Keratinocyte (primary cell): ENCODE measurements at regions not wholly inside any gene's neighbourhood (a gene's known extent, or its start where the extent isn't known, plus 50 kb on each side); places are given as distances from the start of the nearest gene placed in this dataset.

Source experiments
- DNase-seq: peaks from one replicate; pipeline ENCODE4 v3.0.0-alpha.2; 2011; ENCODE audit warnings: low read depth, missing footprints, low spot score
- FAIRE-seq: peaks from 2 replicates; lab custom pipeline; 2011; peaks lifted over from hg19 to GRCh38; lab: Jason Lieb, UNC
- H2AFZ ChIP-seq: 2 replicates; pipeline ENCODE4 v1.6.0; 2012; ENCODE audit warnings: low read length, control low read depth, inconsistent platforms; ENCODE audit not compliant: control insufficient read depth
- H3K27ac ChIP-seq: 2 replicates; pipeline ENCODE4 v1.5.1; 2011; ENCODE audit warnings: low read length; ENCODE audit not compliant: control insufficient read depth, insufficient read depth
- H3K27me3 ChIP-seq: 3 replicates; pipeline ENCODE4 v1.6.0; 2011; ENCODE audit warnings: low read length; ENCODE audit not compliant: control insufficient read depth, insufficient read depth; ENCODE audit errors: extremely low read depth
- H3K36me3 ChIP-seq, 2 experiments: 2 replicates in 1 of 2; 3 replicates in 1 of 2; pipeline ENCODE4 v1.5.1; 2011; ENCODE audit warnings: low read length in 2 of 2, mild to moderate bottlenecking in 1 of 2; ENCODE audit not compliant: control insufficient read depth in 2 of 2, insufficient read depth in 2 of 2; ENCODE audit errors: extremely low read depth in 1 of 2
- H3K4me1 ChIP-seq: 3 replicates; pipeline ENCODE4 v1.5.1; 2011; ENCODE audit warnings: low read length; ENCODE audit not compliant: control insufficient read depth, insufficient read depth; ENCODE audit errors: extremely low read depth
- H3K4me2 ChIP-seq: 3 replicates; pipeline ENCODE4 v1.6.0; 2011; ENCODE audit warnings: low read depth, low read length; ENCODE audit not compliant: control insufficient read depth, insufficient read depth; ENCODE audit errors: extremely low read depth
- H3K4me3 ChIP-seq, 3 experiments: fragments of 200-600 bp in 1 of 3; sonication (generic) in 1 of 3; 2 replicates in 2 of 3; 3 replicates in 1 of 3; pipeline ENCODE4 v1.5.1; 2011 to 2016; ENCODE audit warnings: low read length in 3 of 3, mild to moderate bottlenecking in 3 of 3, control low read depth in 2 of 3, inconsistent platforms in 1 of 3, low read depth in 1 of 3, mixed read lengths in 1 of 3, mixed run types in 1 of 3, moderate library complexity in 1 of 3; ENCODE audit not compliant: control insufficient read depth in 2 of 3, insufficient read depth in 2 of 3; ENCODE audit errors: extremely low read depth in 1 of 3
- H3K79me2 ChIP-seq: 2 replicates; pipeline ENCODE4 v1.6.0; 2012; ENCODE audit warnings: low read length; ENCODE audit not compliant: control insufficient read depth, insufficient read depth
- H3K9ac ChIP-seq: 3 replicates; pipeline ENCODE4 v1.6.0; 2011; ENCODE audit warnings: low read length; ENCODE audit not compliant: control insufficient read depth, insufficient read depth; ENCODE audit errors: extremely low read depth
- H3K9me1 ChIP-seq: 3 replicates; pipeline ENCODE4 v1.6.0; 2011; ENCODE audit warnings: low read length; ENCODE audit not compliant: control insufficient read depth, insufficient read depth; ENCODE audit errors: extremely low read depth
- H3K9me3 ChIP-seq: 2 replicates; pipeline ENCODE4 v1.5.1; 2012; ENCODE audit warnings: low read depth, low read length; ENCODE audit not compliant: control insufficient read depth
- H4K20me1 ChIP-seq: 3 replicates; pipeline ENCODE4 v1.6.0; 2011; ENCODE audit warnings: low read length; ENCODE audit not compliant: control insufficient read depth, insufficient read depth; ENCODE audit errors: extremely low read depth
- EZH2 ChIP-seq: IDR thresholded peaks from one replicate; pipeline ENCODE4 v1.6.1; 2012; ENCODE audit warnings: inconsistent platforms, mild to moderate bottlenecking, low read length, moderate library complexity
- dilution Hi-C: fragments of 300-500 bp; cut with MboI; formaldehyde crosslinking; loops from one replicate; pipeline ENCODE4 v1.7.0; 2020; ENCODE audit warnings: low sequenced_read_pairs; ENCODE audit not compliant: extremely low pct_ligation_motif_present
- TF ChIP-seq, protein P1 (sequence below), 3 experiments: IDR thresholded peaks in 1 of 3; conservative IDR thresholded peaks in 1 of 3; optimal IDR thresholded peaks in 1 of 3; 2 replicates in 2 of 3; 3 replicates in 1 of 3; pipeline versions ENCODE3 to v1.5.1; 2011; ENCODE audit warnings: low read length in 3 of 3, mild to moderate bottlenecking in 3 of 3, moderate library complexity in 2 of 3, control low read depth in 1 of 3, inconsistent platforms in 1 of 3; ENCODE audit not compliant: insufficient read depth in 2 of 3; ENCODE audit errors: extremely low read depth in 1 of 3

DNA sequence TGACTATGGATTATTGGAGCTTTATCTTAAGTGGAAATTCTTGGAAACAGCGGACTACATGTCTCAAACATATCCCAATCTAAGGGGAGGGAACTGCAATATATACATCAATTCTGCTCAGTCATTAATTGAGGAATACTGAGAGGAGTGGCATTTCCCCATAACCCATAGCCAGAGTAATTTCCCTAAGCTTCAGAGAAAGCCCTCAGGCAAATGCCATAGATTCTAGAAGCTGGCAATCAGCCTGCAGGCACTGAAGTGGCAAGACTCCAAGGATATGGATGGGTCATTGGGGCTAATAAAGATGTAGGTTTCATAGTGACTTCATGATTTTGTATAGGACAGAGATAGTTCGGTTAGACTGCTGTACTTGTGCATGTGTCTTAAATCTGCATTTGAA is 1960.5 kb upstream of the PIK3C3 start:
- Histone ChIP-seq H3K79me2 (no peaks in the 10 kb centered on the region), H3K4me1 (no peaks in the 10 kb centered on the region), H3K27ac (no peak overlapping the region), H4K20me1 (no peaks in the 10 kb centered on the region), H3K27me3 (no peaks in the 10 kb centered on the region), H3K9me1 (no peaks in the 10 kb centered on the region), H3K36me3 (no peaks in the 10 kb centered on the region), H3K9me3 (no peaks in the 10 kb centered on the region), H3K9ac (no peak overlapping the region), H3K4me2 (no peak overlapping the region), H3K4me3 (no peak overlapping the region), H2AFZ (no peak overlapping the region)
- DNase-seq (no peak), FAIRE-seq (no peak)
- dilution Hi-C loops: no loop called here
- TF ChIP-seq, protein P1, sequence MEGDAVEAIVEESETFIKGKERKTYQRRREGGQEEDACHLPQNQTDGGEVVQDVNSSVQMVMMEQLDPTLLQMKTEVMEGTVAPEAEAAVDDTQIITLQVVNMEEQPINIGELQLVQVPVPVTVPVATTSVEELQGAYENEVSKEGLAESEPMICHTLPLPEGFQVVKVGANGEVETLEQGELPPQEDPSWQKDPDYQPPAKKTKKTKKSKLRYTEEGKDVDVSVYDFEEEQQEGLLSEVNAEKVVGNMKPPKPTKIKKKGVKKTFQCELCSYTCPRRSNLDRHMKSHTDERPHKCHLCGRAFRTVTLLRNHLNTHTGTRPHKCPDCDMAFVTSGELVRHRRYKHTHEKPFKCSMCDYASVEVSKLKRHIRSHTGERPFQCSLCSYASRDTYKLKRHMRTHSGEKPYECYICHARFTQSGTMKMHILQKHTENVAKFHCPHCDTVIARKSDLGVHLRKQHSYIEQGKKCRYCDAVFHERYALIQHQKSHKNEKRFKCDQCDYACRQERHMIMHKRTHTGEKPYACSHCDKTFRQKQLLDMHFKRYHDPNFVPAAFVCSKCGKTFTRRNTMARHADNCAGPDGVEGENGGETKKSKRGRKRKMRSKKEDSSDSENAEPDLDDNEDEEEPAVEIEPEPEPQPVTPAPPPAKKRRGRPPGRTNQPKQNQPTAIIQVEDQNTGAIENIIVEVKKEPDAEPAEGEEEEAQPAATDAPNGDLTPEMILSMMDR (optimal IDR thresholded peaks at IDR 0.05 in 1 of 3, IDR thresholded peaks at IDR 0.05 in 1 of 3, conservative IDR thresholded peaks at IDR 0.05 in 1 of 3; ENCODE audit: extremely low read depth in 1 of 3, insufficient read depth in 2 of 3, low read length in 3 of 3): no peak
- no peak for TF ChIP-seq EZH2

DNA sequence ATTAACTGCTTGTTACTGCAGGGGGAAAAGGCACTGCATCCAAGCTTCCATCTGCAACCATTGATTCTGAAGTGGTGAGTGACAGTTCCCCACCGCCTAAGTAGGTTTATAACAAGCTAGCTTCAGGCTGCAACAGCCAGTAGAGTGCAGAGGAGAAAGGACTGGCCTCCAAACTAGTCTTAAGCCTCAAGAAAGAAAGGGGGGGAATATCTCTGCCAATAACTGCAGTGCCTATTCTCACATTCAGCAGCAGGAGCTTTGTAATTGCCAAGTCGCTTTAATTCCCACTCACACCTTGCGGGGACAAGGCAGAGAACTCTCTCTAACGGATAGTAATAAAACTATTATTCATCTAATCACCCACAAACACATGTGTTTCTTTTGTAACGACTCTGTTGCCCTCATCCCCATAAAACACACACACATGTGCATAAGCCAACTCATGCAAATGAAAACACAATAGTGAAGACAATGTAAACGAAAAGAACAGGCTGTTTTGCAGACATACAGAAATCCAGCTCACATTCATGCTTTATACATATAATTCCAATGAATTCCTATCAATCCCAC is 1963.3 kb upstream of the PIK3C3 start:
- Histone ChIP-seq H3K9me1 (no peaks in the 10 kb centered on the region), H3K27me3 (no peaks in the 10 kb centered on the region), H2AFZ (no peak overlapping the region), H3K4me1 (no peaks in the 10 kb centered on the region), H3K27ac (no peak overlapping the region), H3K4me2 (no peak overlapping the region), H3K79me2 (no peaks in the 10 kb centered on the region), H3K4me3 (no peak overlapping the region), H3K36me3 (no peaks in the 10 kb centered on the region), H4K20me1 (no peaks in the 10 kb centered on the region), H3K9ac (no peak overlapping the region), H3K9me3 (no peaks in the 10 kb centered on the region)
- DNase-seq: no peak
- dilution Hi-C loops: no loop called here
- TF ChIP-seq, protein P1 (optimal IDR thresholded peaks at IDR 0.05 in 1 of 3, IDR thresholded peaks at IDR 0.05 in 1 of 3, conservative IDR thresholded peaks at IDR 0.05 in 1 of 3; ENCODE audit: extremely low read depth in 1 of 3, insufficient read depth in 2 of 3, low read length in 3 of 3): no peak
- TF ChIP-seq EZH2: no peak
- no peak for FAIRE-seq
